OCI-LY3 (cell line): ENCODE measurements at regions not wholly inside any gene's neighbourhood (a gene's known extent, or its start where the extent isn't known, plus 50 kb on each side); places are given as distances from the start of the nearest gene placed in this dataset.

Experiments
- CTCF ChIP-seq: fragments of 200-600, 300-600 bp; sonication (generic); IDR thresholded peaks from 2 replicates; pipeline ENCODE4 v1.5.1; 2014; ENCODE audit warnings: antibody characterized with exemption, low read length, low read depth
- EZH2phosphoT487 ChIP-seq: fragments of 200-600 bp; shearing (Covaris generic); IDR thresholded peaks from 2 replicates; pipeline ENCODE4 v1.6.1; 2018; ENCODE audit warnings: antibody characterized with exemption, mixed run types, low read depth

- TF ChIP-seq EZH2phosphoT487 (no peak), CTCF (no peak)
These were observed 109.0 kb upstream of the TAS2R1 start for GRCh38 chr5:9739135-9739534.
